Calu3 (cell line): ENCODE measurements at regions not wholly inside any gene's neighbourhood (a gene's known extent, or its start where the extent isn't known, plus 50 kb on each side); places are given as distances from the start of the nearest gene placed in this dataset.

Source experiments
- BruUV-seq: library from RNA; stranded (reverse); fragments of 400-500 nt; replicated peaks from 2 replicates; lab custom pipeline; 2021; lab: Mats Ljungman, UMichigan
- CTCF ChIA-PET: fragments of 300-600 bp; sonication (Branson Sonifier 250); formaldehyde crosslinking; loops from one replicate; lab custom pipeline; 2022; ENCODE audit warnings: antibody characterized with exemption; lab: Charles Lee
- DNase-seq: peaks from one replicate; pipeline ENCODE4 v3.0.0; 2022
- H3K27ac Mint-ChIP-seq: one replicate; pipeline ENCODE4 v1.8.0; 2022; ENCODE audit warnings: mixed read lengths; ENCODE audit not compliant: unreplicated experiment
- H3K27me3 Mint-ChIP-seq: one replicate; pipeline ENCODE4 v1.8.0; 2022; ENCODE audit warnings: mixed read lengths; ENCODE audit not compliant: unreplicated experiment
- H3K36me3 Mint-ChIP-seq: one replicate; pipeline ENCODE4 v1.8.0; 2022; ENCODE audit warnings: mild to moderate bottlenecking, moderate library complexity, mixed read lengths; ENCODE audit not compliant: insufficient read depth, unreplicated experiment
- H3K4me1 Mint-ChIP-seq: one replicate; pipeline ENCODE4 v1.8.0; 2022; ENCODE audit warnings: mild to moderate bottlenecking, low read depth, mixed read lengths; ENCODE audit not compliant: unreplicated experiment
- H3K4me3 Mint-ChIP-seq: one replicate; pipeline ENCODE4 v1.8.0; 2022; ENCODE audit warnings: mild to moderate bottlenecking, low read depth, moderate library complexity, mixed read lengths; ENCODE audit not compliant: unreplicated experiment
- H3K9me3 Mint-ChIP-seq: one replicate; pipeline ENCODE4 v1.8.0; 2022; ENCODE audit warnings: low read depth, mixed read lengths; ENCODE audit not compliant: unreplicated experiment
- CTCF ChIP-seq: fragments of 200-600 bp; IDR thresholded peaks from one replicate; pipeline ENCODE4 v1.8.0; 2022; ENCODE audit warnings: antibody characterized with exemption; ENCODE audit not compliant: unreplicated experiment
- intact Hi-C: fragments of 100-400 bp; cut with micrococcal nuclease; formaldehyde crosslinking; loops from one replicate; pipeline ENCODE4 v1.10.0; 2022; ENCODE audit not compliant: unreplicated experiment

GRCh38 chrX:87736576-87736975 lies 219.0 kb downstream of the KLHL4 start:
- Mint-ChIP-seq H3K36me3 (no peaks in the 10 kb centered on the region), H3K4me1 (no peaks in the 10 kb centered on the region), H3K4me3 (no peak overlapping the region), H3K27me3 (no peaks in the 10 kb centered on the region), H3K27ac (no peak overlapping the region), H3K9me3 (peaks cover 3% of the 10 kb centered on the region)
- intact Hi-C loops, result no loop called here
- CTCF ChIA-PET, result no interaction called here
- no peak for DNase-seq
- no peak for TF ChIP-seq CTCF
- no TSS peak for BruUV-seq

GRCh38 chrX:87744391-87744790 lies 226.8 kb downstream of the KLHL4 start:
- Mint-ChIP-seq H3K36me3 (no peaks in the 10 kb centered on the region), H3K27ac (no peak overlapping the region), H3K4me3 (no peak overlapping the region), H3K4me1 (no peaks in the 10 kb centered on the region), H3K9me3 (no peaks in the 10 kb centered on the region), H3K27me3 (no peaks in the 10 kb centered on the region)
- no peak for DNase-seq
- intact Hi-C loops, result no loop called here
- no TSS peak for BruUV-seq
- CTCF ChIA-PET, result no interaction called here
- TF ChIP-seq CTCF, result no peak

GRCh38 chrX:87755493-87755892 lies 237.9 kb downstream of the KLHL4 start:
- CTCF ChIA-PET, result no interaction called here
- no peaks in the 10 kb centered on the region for H3K4me1 Mint-ChIP-seq
- H3K27me3 Mint-ChIP-seq, result no peaks in the 10 kb centered on the region
- H3K27ac Mint-ChIP-seq, result no peak overlapping the region
- BruUV-seq, result no TSS peak
- H3K9me3 Mint-ChIP-seq, result peaks cover 14% of the 10 kb centered on the region
- intact Hi-C loops, result no loop called here
- no peak for DNase-seq
- no peak for TF ChIP-seq CTCF
- no peak overlapping the region for H3K4me3 Mint-ChIP-seq
- H3K36me3 Mint-ChIP-seq, result no peaks in the 10 kb centered on the region

GRCh38 chrX:87788976-87789375 lies 271.4 kb downstream of the KLHL4 start:
- Mint-ChIP-seq H3K27me3 (no peaks in the 10 kb centered on the region), H3K4me3 (no peak overlapping the region), H3K27ac (no peak overlapping the region), H3K4me1 (no peaks in the 10 kb centered on the region), H3K36me3 (no peaks in the 10 kb centered on the region), H3K9me3 (peaks cover 2% of the 10 kb centered on the region)
- DNase-seq, result no peak
- intact Hi-C loops, result no loop called here
- BruUV-seq, result no TSS peak
- CTCF ChIA-PET, result no interaction called here
- no peak for TF ChIP-seq CTCF
